HEK293T (cell line): ENCODE measurements at regions not wholly inside any gene's neighbourhood (a gene's known extent, or its start where the extent isn't known, plus 50 kb on each side); places are given as distances from the start of the nearest gene placed in this dataset.
"Not testable (repeated sequence)": the region's sequence is repeated elsewhere in the genome, so short reads cannot be mapped to it uniquely, and the experiment has no call there.

ENCODE experiments used
- ARNT ChIP-seq: fragments of 450-650 bp; IDR thresholded peaks from 2 replicates; pipeline ENCODE4 v1.6.1; 2017; ENCODE audit warnings: mild to moderate bottlenecking
- BHLHE40 ChIP-seq: fragments of 450-650 bp; IDR thresholded peaks from 2 replicates; pipeline ENCODE4 v1.6.1; 2016; ENCODE audit warnings: mild to moderate bottlenecking, moderate library complexity, borderline replicate concordance
- CTBP1 ChIP-seq: fragments of 450-650 bp; IDR thresholded peaks from 2 replicates; pipeline ENCODE4 v1.6.1; 2016; ENCODE audit warnings: borderline replicate concordance
- ELF4 ChIP-seq: fragments of 450-650 bp; IDR thresholded peaks from 2 replicates; pipeline ENCODE4 v1.6.1; 2017; ENCODE audit warnings: antibody characterized with exemption
- FOXA1 ChIP-seq: fragments of 450-650 bp; IDR thresholded peaks from 2 replicates; pipeline ENCODE4 v1.6.1; 2016; ENCODE audit warnings: mild to moderate bottlenecking
- L3MBTL2 ChIP-seq: fragments of 450-650 bp; conservative IDR thresholded peaks from 2 replicates; pipeline ENCODE4 v1.6.1; 2016; ENCODE audit warnings: mild to moderate bottlenecking
- NFRKB ChIP-seq: fragments of 450-650 bp; IDR thresholded peaks from 2 replicates; pipeline ENCODE4 v1.6.1; 2016; ENCODE audit warnings: mild to moderate bottlenecking, moderate library complexity
- SP1 ChIP-seq: fragments of 450-650 bp; IDR thresholded peaks from 2 replicates; pipeline ENCODE4 v1.6.1; 2017
- SUZ12 ChIP-seq: fragments of 450-650 bp; IDR thresholded peaks from 2 replicates; pipeline ENCODE4 v1.6.1; 2016; ENCODE audit warnings: mild to moderate bottlenecking
- TARDBP ChIP-seq: fragments of 450-650 bp; IDR thresholded peaks from 2 replicates; pipeline ENCODE4 v1.6.1; 2016
- ZNF384 ChIP-seq: fragments of 450-650 bp; IDR thresholded peaks from 2 replicates; pipeline ENCODE4 v1.6.1; 2016

GRCh38 chr3:75590382-75590781, 73.7 kb upstream of the FRG2C start:
- not testable (repeated sequence) for TF ChIP-seq TARDBP, CTBP1, NFRKB, ELF4, BHLHE40, SUZ12, ZNF384, L3MBTL2, ARNT, FOXA1, SP1
